Hepatocyte (in vitro differentiated cells): ENCODE measurements at regions not wholly inside any gene's neighbourhood (a gene's known extent, or its start where the extent isn't known, plus 50 kb on each side); places are given as distances from the start of the nearest gene placed in this dataset.

Source experiments
- DNase-seq: peaks from one replicate; pipeline ENCODE4 v3.0.0-alpha.2; 2016; ENCODE audit warnings: low spot score
- H2AFZ ChIP-seq: fragments of 200-600 bp; sonication (generic); 2 replicates; pipeline ENCODE4 v1.6.0; 2016; ENCODE audit warnings: antibody characterized with exemption, mild to moderate bottlenecking
- H3K27ac ChIP-seq: fragments of 200-600 bp; sonication (generic); 2 replicates; pipeline ENCODE4 v1.5.1; 2016; ENCODE audit warnings: mild to moderate bottlenecking
- H3K27me3 ChIP-seq: fragments of 200-600 bp; sonication (generic); 2 replicates; pipeline ENCODE4 v1.6.1; 2016
- H3K36me3 ChIP-seq: fragments of 200-600 bp; sonication (generic); replicated peaks from 2 replicates; pipeline ENCODE4 v1.5.1; 2016; ENCODE audit warnings: low read depth; ENCODE audit not compliant: insufficient read depth
- H3K4me1 ChIP-seq: fragments of 200-600 bp; sonication (generic); 2 replicates; pipeline ENCODE4 v1.5.1; 2016; ENCODE audit warnings: mild to moderate bottlenecking, moderate library complexity; ENCODE audit not compliant: insufficient read depth
- H3K4me2 ChIP-seq: fragments of 200-600 bp; sonication (generic); 2 replicates; pipeline ENCODE4 v1.6.0; 2016
- H3K4me3 ChIP-seq: fragments of 200-600 bp; sonication (generic); 2 replicates; pipeline ENCODE4 v1.5.1; 2016; ENCODE audit warnings: mild to moderate bottlenecking
- H3K79me2 ChIP-seq: fragments of 200-600 bp; sonication (generic); 2 replicates; pipeline ENCODE4 v1.6.0; 2017; ENCODE audit warnings: mild to moderate bottlenecking
- H3K9me2 ChIP-seq: fragments of 200-600 bp; sonication (generic); replicated peaks from 2 replicates; pipeline ENCODE4 v1.6.0; 2017; ENCODE audit warnings: mild to moderate bottlenecking; ENCODE audit not compliant: insufficient read depth
- H3K9me3 ChIP-seq: fragments of 200-600 bp; sonication (generic); 2 replicates; pipeline ENCODE4 v1.5.1; 2016; ENCODE audit warnings: low read depth, mild to moderate bottlenecking
- H4K20me1 ChIP-seq: fragments of 200-600 bp; sonication (generic); 2 replicates; pipeline ENCODE4 v1.6.0; 2016; ENCODE audit warnings: mild to moderate bottlenecking; ENCODE audit not compliant: insufficient read depth, poor library complexity, severe bottlenecking
- CTCF ChIP-seq: fragments of 200-600 bp; sonication (generic); IDR thresholded peaks from 2 replicates; pipeline ENCODE4 v1.5.1; 2016; ENCODE audit warnings: antibody characterized with exemption, mild to moderate bottlenecking; ENCODE audit not compliant: poor library complexity
- EZH2 ChIP-seq: fragments of 200-600 bp; sonication (generic); IDR thresholded peaks from 2 replicates; pipeline ENCODE4 v1.6.1; 2016; ENCODE audit warnings: antibody characterized with exemption, mild to moderate bottlenecking, borderline replicate concordance
- EZH2phosphoT487 ChIP-seq: fragments of 200-600 bp; sonication (generic); IDR thresholded peaks from one replicate; pipeline ENCODE4 v1.6.1; 2018; ENCODE audit warnings: antibody characterized with exemption, mild to moderate bottlenecking, low read depth, moderate library complexity; ENCODE audit not compliant: unreplicated experiment, severe bottlenecking
- WGBS: methylation state at CpG from one replicate; pipeline ENCODE4 v1.1.6; 2016; ENCODE audit warnings: low lambda C conversion rate; ENCODE audit errors: missing lambda C conversion rate; 5-methylcytosine and 5-hydroxymethylcytosine counted together

- no peaks in the 10 kb centered on the region for H4K20me1 ChIP-seq
- H3K9me2 ChIP-seq: no peaks in the 10 kb centered on the region
- H3K4me3 ChIP-seq: no peak overlapping the region
- H2AFZ ChIP-seq: no peak overlapping the region
- H3K36me3 ChIP-seq: no peaks in the 10 kb centered on the region
- H3K4me1 ChIP-seq: peaks cover 20% of the 10 kb centered on the region
- H3K79me2 ChIP-seq: no peaks in the 10 kb centered on the region
- H3K9me3 ChIP-seq: no peaks in the 10 kb centered on the region
- H3K27ac ChIP-seq: peak overlapping the region; percentile 13
- 25% methylated on average over 3 of the region's 3 CpGs for WGBS
- no peaks in the 10 kb centered on the region for H3K27me3 ChIP-seq
- H3K4me2 ChIP-seq: peak overlapping the region; percentile 11
- peak; percentile 62 for DNase-seq
- TF ChIP-seq EZH2phosphoT487: peak; percentile 34
- no peak for TF ChIP-seq EZH2
Measured at GRCh38 chr5:124402144-124402581, 344.3 kb downstream of the ZNF608 start.

GRCh38 chr5:124401476-124402143 lies 344.8 kb downstream of the ZNF608 start:
- no peak overlapping the region for H2AFZ ChIP-seq
- H3K9me2 ChIP-seq: no peaks in the 10 kb centered on the region
- H3K36me3 ChIP-seq: no peaks in the 10 kb centered on the region
- no peaks in the 10 kb centered on the region for H3K79me2 ChIP-seq
- no peaks in the 10 kb centered on the region for H4K20me1 ChIP-seq
- peak overlapping the region; percentile 11 for H3K4me2 ChIP-seq
- no peak for DNase-seq
- no peaks in the 10 kb centered on the region for H3K9me3 ChIP-seq
- peak overlapping the region; percentile 13 for H3K27ac ChIP-seq
- WGBS: 51% methylated on average over 6 of the region's 6 CpGs
- TF ChIP-seq CTCF (no peak), EZH2phosphoT487 (no peak), EZH2 (no peak)
- peaks cover 20% of the 10 kb centered on the region for H3K4me1 ChIP-seq
- no peak overlapping the region for H3K4me3 ChIP-seq
- no peaks in the 10 kb centered on the region for H3K27me3 ChIP-seq

GRCh38 chr5:124399426-124399961 lies 346.9 kb downstream of the ZNF608 start:
- no peak overlapping the region for H3K4me3 ChIP-seq
- H3K4me2 ChIP-seq: no peak overlapping the region
- H3K9me3 ChIP-seq: no peaks in the 10 kb centered on the region
- WGBS: 62% methylated on average over 3 of the region's 3 CpGs
- no peaks in the 10 kb centered on the region for H3K27me3 ChIP-seq
- H3K36me3 ChIP-seq: no peaks in the 10 kb centered on the region
- no peak overlapping the region for H3K27ac ChIP-seq
- no peaks in the 10 kb centered on the region for H4K20me1 ChIP-seq
- H2AFZ ChIP-seq: no peak overlapping the region
- no peaks in the 10 kb centered on the region for H3K9me2 ChIP-seq
- H3K4me1 ChIP-seq: peaks cover 20% of the 10 kb centered on the region
- TF ChIP-seq EZH2 (no peak), EZH2phosphoT487 (no peak), CTCF (no peak)
- DNase-seq: no peak
- no peaks in the 10 kb centered on the region for H3K79me2 ChIP-seq

GRCh38 chr5:124398460-124398859 lies 348.0 kb downstream of the ZNF608 start:
- DNase-seq: no peak
- TF ChIP-seq EZH2phosphoT487 (no peak), EZH2 (no peak), CTCF (no peak)
- no peak overlapping the region for H3K4me2 ChIP-seq
- no peaks in the 10 kb centered on the region for H3K36me3 ChIP-seq
- H3K4me3 ChIP-seq: no peak overlapping the region
- H2AFZ ChIP-seq: no peak overlapping the region
- H4K20me1 ChIP-seq: no peaks in the 10 kb centered on the region
- no peaks in the 10 kb centered on the region for H3K27me3 ChIP-seq
- H3K9me3 ChIP-seq: no peaks in the 10 kb centered on the region
- H3K79me2 ChIP-seq: no peaks in the 10 kb centered on the region
- peaks cover 20% of the 10 kb centered on the region for H3K4me1 ChIP-seq
- H3K27ac ChIP-seq: no peak overlapping the region
- 49% methylated on average over 2 of the region's 2 CpGs for WGBS
- no peaks in the 10 kb centered on the region for H3K9me2 ChIP-seq
